ENCODE measurements at regions not wholly inside any gene's neighbourhood (a gene's known extent, or its start where the extent isn't known, plus 50 kb on each side); places are given as distances from the start of the nearest gene placed in this dataset.

DNA sequence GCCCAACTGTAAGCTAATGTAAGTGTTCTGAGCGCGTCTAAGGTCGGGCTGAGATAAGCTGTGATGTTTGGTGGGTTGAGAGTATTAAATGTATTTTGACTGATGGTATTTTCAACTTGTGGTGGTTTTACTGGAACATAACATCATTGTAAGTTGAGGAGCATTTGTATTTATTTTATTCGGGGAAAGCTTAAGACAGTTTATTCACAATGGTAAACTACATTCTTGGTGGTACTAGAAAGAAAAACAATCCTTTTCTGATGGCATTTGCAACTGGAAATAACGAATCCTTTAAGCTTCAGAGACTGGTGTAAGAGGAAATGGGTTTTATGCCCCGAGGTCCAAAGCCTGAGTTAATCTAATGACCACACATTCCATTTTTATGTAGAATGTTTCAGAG is 283.3 kb upstream of the NETO1 start:
- Histone ChIP-seq H3K27ac (ENCODE audit: low read depth in 2 of 2, low read length in 1 of 2) (no peak overlapping the region), H3K9me3 (ENCODE audit: control insufficient read depth in 2 of 2, insufficient read depth in 1 of 2, low read depth in 1 of 2, low read length in 1 of 2) (peaks cover 0 to 2% of the 10 kb centered on the region in 2 donors), H3K36me3 (ENCODE audit: control insufficient read depth in 2 of 2, insufficient read depth in 2 of 2, low read length in 1 of 2) (no peaks in the 10 kb centered on the region), H3K27me3 (ENCODE audit: control insufficient read depth in 1 of 2, insufficient read depth in 2 of 2, low read length in 2 of 2) (no peaks in the 10 kb centered on the region), H3K4me1 (ENCODE audit: control insufficient read depth in 2 of 2, insufficient read depth in 2 of 2, low read length in 1 of 2) (no peaks in the 10 kb centered on the region), H3K4me3 (ENCODE audit: low read depth in 1 of 2, low read length in 2 of 2) (no peak overlapping the region)
- 57 to 65% methylated on average over 6 of the region's 6 CpGs for WGBS, 2 donors

GRCh38 chr18:73150199-73150598 is 282.4 kb upstream of the NETO1 start:
- Histone ChIP-seq H3K27ac (ENCODE audit: low read depth in 2 of 2, low read length in 1 of 2) (no peak overlapping the region), H3K4me3 (ENCODE audit: low read depth in 1 of 2, low read length in 2 of 2) (no peak overlapping the region), H3K4me1 (ENCODE audit: control insufficient read depth in 2 of 2, insufficient read depth in 2 of 2, low read length in 1 of 2) (no peaks in the 10 kb centered on the region), H3K36me3 (ENCODE audit: control insufficient read depth in 2 of 2, insufficient read depth in 2 of 2, low read length in 1 of 2) (no peaks in the 10 kb centered on the region), H3K27me3 (ENCODE audit: control insufficient read depth in 1 of 2, insufficient read depth in 2 of 2, low read length in 2 of 2) (no peaks in the 10 kb centered on the region), H3K9me3 (ENCODE audit: control insufficient read depth in 2 of 2, insufficient read depth in 1 of 2, low read depth in 1 of 2, low read length in 1 of 2) (peaks cover 0 to 2% of the 10 kb centered on the region in 2 donors)

- Histone ChIP-seq H3K27ac (ENCODE audit: low read depth in 2 of 2, low read length in 1 of 2) (no peak overlapping the region), H3K27me3 (ENCODE audit: control insufficient read depth in 1 of 2, insufficient read depth in 2 of 2, low read length in 2 of 2) (no peaks in the 10 kb centered on the region)
- 73 to 82% methylated on average over 3 of the region's 3 CpGs for WGBS, 2 donors
These were observed 279.8 kb upstream of the NETO1 start for GRCh38 chr18:73147590-73147989.

DNA sequence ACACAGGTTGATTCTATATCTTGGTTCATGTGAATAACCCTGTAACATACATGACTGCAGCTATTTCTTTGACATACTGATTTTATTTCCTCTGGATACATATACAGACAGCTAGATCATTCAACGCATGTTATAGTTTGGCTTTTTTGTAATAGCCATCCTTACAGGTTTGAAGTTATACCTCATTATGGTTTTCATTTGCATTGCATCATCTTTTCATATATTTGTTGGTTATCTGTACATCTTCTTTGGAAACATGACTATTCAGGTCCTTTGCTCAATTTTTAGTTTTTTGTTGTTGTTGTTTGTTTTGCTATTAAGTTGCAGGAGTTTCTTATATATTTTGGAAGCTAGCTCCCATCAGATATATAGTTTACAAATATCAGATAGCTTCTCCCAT is 276.2 kb upstream of the NETO1 start:
- Histone ChIP-seq H3K36me3 (ENCODE audit: control insufficient read depth in 2 of 2, insufficient read depth in 2 of 2, low read length in 1 of 2) (no peaks in the 10 kb centered on the region), H3K4me1 (ENCODE audit: control insufficient read depth in 2 of 2, insufficient read depth in 2 of 2, low read length in 1 of 2) (no peaks in the 10 kb centered on the region), H3K27me3 (ENCODE audit: control insufficient read depth in 1 of 2, insufficient read depth in 2 of 2, low read length in 2 of 2) (no peaks in the 10 kb centered on the region), H3K4me3 (ENCODE audit: low read depth in 1 of 2, low read length in 2 of 2) (no peak overlapping the region), H3K9me3 (ENCODE audit: control insufficient read depth in 2 of 2, insufficient read depth in 1 of 2, low read depth in 1 of 2, low read length in 1 of 2) (no peaks in the 10 kb centered on the region), H3K27ac (ENCODE audit: low read depth in 2 of 2, low read length in 1 of 2) (no peak overlapping the region)
- WGBS, 2 donors: 95 to 97% methylated on average over 1 of the region's 1 CpG

More at GRCh38 chr18:73147590-73147989, 279.8 kb upstream of the NETO1 start:
- H3K4me1 ChIP-seq (ENCODE audit: control insufficient read depth in 2 of 2, insufficient read depth in 2 of 2, low read length in 1 of 2): no peaks in the 10 kb centered on the region
- no peaks in the 10 kb centered on the region for H3K36me3 ChIP-seq (ENCODE audit: control insufficient read depth in 2 of 2, insufficient read depth in 2 of 2, low read length in 1 of 2)
- no peaks in the 10 kb centered on the region for H3K9me3 ChIP-seq (ENCODE audit: control insufficient read depth in 2 of 2, insufficient read depth in 1 of 2, low read depth in 1 of 2, low read length in 1 of 2)
- H3K4me3 ChIP-seq (ENCODE audit: low read depth in 1 of 2, low read length in 2 of 2): no peak overlapping the region

GRCh38 chr18:73136134-73136533 is 268.3 kb upstream of the NETO1 start:
- Histone ChIP-seq H3K9me3 (ENCODE audit: control insufficient read depth in 2 of 2, insufficient read depth in 1 of 2, low read depth in 1 of 2, low read length in 1 of 2) (no peaks in the 10 kb centered on the region), H3K36me3 (ENCODE audit: control insufficient read depth in 2 of 2, insufficient read depth in 2 of 2, low read length in 1 of 2) (no peaks in the 10 kb centered on the region), H3K4me1 (ENCODE audit: control insufficient read depth in 2 of 2, insufficient read depth in 2 of 2, low read length in 1 of 2) (no peaks in the 10 kb centered on the region), H3K4me3 (ENCODE audit: low read depth in 1 of 2, low read length in 2 of 2) (no peak overlapping the region), H3K27me3 (ENCODE audit: control insufficient read depth in 1 of 2, insufficient read depth in 2 of 2, low read length in 2 of 2) (no peaks in the 10 kb centered on the region), H3K27ac (ENCODE audit: low read depth in 2 of 2, low read length in 1 of 2) (no peak overlapping the region)
- 55 to 60% methylated on average over 2 of the region's 2 CpGs for WGBS, 2 donors

GRCh38 chr18:73124175-73124574 is 256.4 kb upstream of the NETO1 start:
- Histone ChIP-seq H3K4me3 (ENCODE audit: low read depth in 1 of 2, low read length in 2 of 2) (no peak overlapping the region), H3K27me3 (ENCODE audit: control insufficient read depth in 1 of 2, insufficient read depth in 2 of 2, low read length in 2 of 2) (no peaks in the 10 kb centered on the region), H3K9me3 (ENCODE audit: control insufficient read depth in 2 of 2, insufficient read depth in 1 of 2, low read depth in 1 of 2, low read length in 1 of 2) (no peaks in the 10 kb centered on the region), H3K27ac (ENCODE audit: low read depth in 2 of 2, low read length in 1 of 2) (no peak overlapping the region), H3K36me3 (ENCODE audit: control insufficient read depth in 2 of 2, insufficient read depth in 2 of 2, low read length in 1 of 2) (no peaks in the 10 kb centered on the region), H3K4me1 (ENCODE audit: control insufficient read depth in 2 of 2, insufficient read depth in 2 of 2, low read length in 1 of 2) (no peaks in the 10 kb centered on the region)
- 60 to 64% methylated on average over 2 of the region's 2 CpGs for WGBS, 2 donors

DNA sequence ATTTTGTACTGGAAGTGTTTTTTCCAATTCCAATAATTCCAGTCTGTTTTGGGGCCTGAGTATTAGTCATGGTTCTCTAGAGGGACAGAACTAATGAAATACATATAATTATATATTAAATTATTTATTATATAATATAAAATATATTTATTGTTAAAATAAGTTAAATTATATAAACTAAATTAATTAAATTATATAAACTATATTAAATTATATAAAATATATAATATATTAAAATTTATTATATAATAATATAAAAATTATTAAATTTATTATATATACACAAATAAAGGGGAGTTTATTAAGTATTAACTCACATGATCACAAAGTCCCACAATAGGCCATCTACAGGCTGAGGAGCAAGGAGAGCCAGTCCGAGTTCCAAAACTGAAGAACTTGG is 253.4 kb upstream of the NETO1 start:
- no peaks in the 10 kb centered on the region for H3K4me1 ChIP-seq (ENCODE audit: control insufficient read depth in 2 of 2, insufficient read depth in 2 of 2, low read length in 1 of 2)
- H3K4me3 ChIP-seq (ENCODE audit: low read depth in 1 of 2, low read length in 2 of 2): no peak overlapping the region
- H3K27ac ChIP-seq (ENCODE audit: low read depth in 2 of 2, low read length in 1 of 2): no peak overlapping the region
- WGBS, 2 donors: 83 to 100% methylated on average over 1 of the region's 1 CpG
- no peaks in the 10 kb centered on the region for H3K27me3 ChIP-seq (ENCODE audit: control insufficient read depth in 1 of 2, insufficient read depth in 2 of 2, low read length in 2 of 2)
- H3K36me3 ChIP-seq (ENCODE audit: control insufficient read depth in 2 of 2, insufficient read depth in 2 of 2, low read length in 1 of 2): no peaks in the 10 kb centered on the region
- H3K9me3 ChIP-seq (ENCODE audit: control insufficient read depth in 2 of 2, insufficient read depth in 1 of 2, low read depth in 1 of 2, low read length in 1 of 2): no peaks in the 10 kb centered on the region

DNA sequence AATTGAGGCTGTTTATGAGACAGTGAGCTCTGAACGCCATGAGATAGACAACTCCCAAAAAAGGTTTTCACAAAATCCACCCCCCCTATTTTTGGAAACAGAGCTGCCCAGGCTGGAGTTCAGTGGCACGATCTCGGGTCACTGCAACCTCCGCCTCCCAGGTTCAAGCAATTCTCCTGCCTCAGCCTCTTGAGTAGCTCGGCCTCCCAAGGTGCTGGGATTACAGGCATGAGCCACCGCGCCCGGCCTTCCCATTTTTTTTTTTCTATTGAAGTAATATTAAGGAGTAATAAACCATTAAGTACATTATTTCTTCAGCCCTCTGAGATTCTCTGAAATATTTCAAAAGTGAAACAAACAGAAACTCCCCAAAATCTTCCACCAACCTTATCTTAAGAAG is 252.8 kb upstream of the NETO1 start:
- no peak overlapping the region for H3K4me3 ChIP-seq (ENCODE audit: low read depth in 1 of 2, low read length in 2 of 2)
- no peaks in the 10 kb centered on the region for H3K36me3 ChIP-seq (ENCODE audit: control insufficient read depth in 2 of 2, insufficient read depth in 2 of 2, low read length in 1 of 2)
- H3K27me3 ChIP-seq (ENCODE audit: control insufficient read depth in 1 of 2, insufficient read depth in 2 of 2, low read length in 2 of 2): no peaks in the 10 kb centered on the region
- 85 to 87% methylated on average over 8 of the region's 8 CpGs for WGBS, 2 donors
- no peaks in the 10 kb centered on the region for H3K9me3 ChIP-seq (ENCODE audit: control insufficient read depth in 2 of 2, insufficient read depth in 1 of 2, low read depth in 1 of 2, low read length in 1 of 2)
- H3K4me1 ChIP-seq (ENCODE audit: control insufficient read depth in 2 of 2, insufficient read depth in 2 of 2, low read length in 1 of 2): no peaks in the 10 kb centered on the region
- no peak overlapping the region for H3K27ac ChIP-seq (ENCODE audit: low read depth in 2 of 2, low read length in 1 of 2)

GRCh38 chr18:73119574-73119973 is 251.8 kb upstream of the NETO1 start:
- no peaks in the 10 kb centered on the region for H3K36me3 ChIP-seq (ENCODE audit: control insufficient read depth in 2 of 2, insufficient read depth in 2 of 2, low read length in 1 of 2)
- no peak overlapping the region for H3K4me3 ChIP-seq (ENCODE audit: low read depth in 1 of 2, low read length in 2 of 2)
- H3K9me3 ChIP-seq (ENCODE audit: control insufficient read depth in 2 of 2, insufficient read depth in 1 of 2, low read depth in 1 of 2, low read length in 1 of 2): no peaks in the 10 kb centered on the region
- no peaks in the 10 kb centered on the region for H3K4me1 ChIP-seq (ENCODE audit: control insufficient read depth in 2 of 2, insufficient read depth in 2 of 2, low read length in 1 of 2)
- H3K27me3 ChIP-seq (ENCODE audit: control insufficient read depth in 1 of 2, insufficient read depth in 2 of 2, low read length in 2 of 2): no peaks in the 10 kb centered on the region
- 36 to 39% methylated on average over 2 of the region's 2 CpGs for WGBS, 2 donors
- H3K27ac ChIP-seq (ENCODE audit: low read depth in 2 of 2, low read length in 1 of 2): no peak overlapping the region

GRCh38 chr18:73118121-73118816 is 250.5 kb upstream of the NETO1 start:
- Histone ChIP-seq H3K27ac (ENCODE audit: low read depth in 2 of 2, low read length in 1 of 2) (no peak overlapping the region), H3K36me3 (ENCODE audit: control insufficient read depth in 2 of 2, insufficient read depth in 2 of 2, low read length in 1 of 2) (no peaks in the 10 kb centered on the region), H3K4me1 (ENCODE audit: control insufficient read depth in 2 of 2, insufficient read depth in 2 of 2, low read length in 1 of 2) (no peaks in the 10 kb centered on the region), H3K27me3 (ENCODE audit: control insufficient read depth in 1 of 2, insufficient read depth in 2 of 2, low read length in 2 of 2) (no peaks in the 10 kb centered on the region), H3K9me3 (ENCODE audit: control insufficient read depth in 2 of 2, insufficient read depth in 1 of 2, low read depth in 1 of 2, low read length in 1 of 2) (no peaks in the 10 kb centered on the region), H3K4me3 (ENCODE audit: low read depth in 1 of 2, low read length in 2 of 2) (no peak overlapping the region)
- WGBS, 2 donors: 67 to 74% methylated on average over 3 of the region's 3 CpGs
